ENCODE measurements at regions not wholly inside any gene's neighbourhood (a gene's known extent, or its start where the extent isn't known, plus 50 kb on each side); places are given as distances from the start of the nearest gene placed in this dataset.

DNA sequence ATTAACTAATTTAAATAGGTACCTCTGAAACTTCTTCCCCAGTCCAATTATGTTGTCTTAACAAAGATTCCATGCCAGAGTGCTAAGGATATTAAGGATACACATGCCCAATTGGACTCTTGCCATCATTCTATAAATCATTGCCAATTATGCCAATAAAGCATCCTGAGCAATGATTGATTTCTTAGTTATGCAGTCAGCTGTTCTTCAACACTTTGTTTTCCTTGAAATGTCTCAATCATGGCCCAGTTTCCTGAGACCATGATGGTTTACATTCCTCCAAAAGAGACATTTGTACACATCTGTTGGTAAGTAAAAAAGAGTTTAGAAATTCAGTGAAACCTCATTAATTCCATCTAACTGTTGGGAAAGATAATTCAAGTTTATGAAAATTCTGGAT, 180.4 kb upstream of the PKN2 start:
- no peak for TF ChIP-seq SPI1 (IDR thresholded peaks at IDR 0.05; ENCODE audit: low read depth, low read length)
- no peak for TF ChIP-seq POLR2A (IDR thresholded peaks at IDR 0.05; ENCODE audit: low read depth, low read length)
- TF ChIP-seq POLR2AphosphoS5 (IDR thresholded peaks at IDR 0.05; ENCODE audit: low read depth, low read length) = no peak
- TF ChIP-seq TAF1 (IDR thresholded peaks at IDR 0.05; ENCODE audit: low read depth, low read length) = no peak
- no peak for TF ChIP-seq POU2F2 (IDR thresholded peaks at IDR 0.05; ENCODE audit: low read depth, low read length)
- no peak for TF ChIP-seq PAX5 (IDR thresholded peaks at IDR 0.05; ENCODE audit: insufficient read depth, low read length, severe bottlenecking)
